ENCODE measurements at regions not wholly inside any gene's neighbourhood (a gene's known extent, or its start where the extent isn't known, plus 50 kb on each side); places are given as distances from the start of the nearest gene placed in this dataset.

DNA sequence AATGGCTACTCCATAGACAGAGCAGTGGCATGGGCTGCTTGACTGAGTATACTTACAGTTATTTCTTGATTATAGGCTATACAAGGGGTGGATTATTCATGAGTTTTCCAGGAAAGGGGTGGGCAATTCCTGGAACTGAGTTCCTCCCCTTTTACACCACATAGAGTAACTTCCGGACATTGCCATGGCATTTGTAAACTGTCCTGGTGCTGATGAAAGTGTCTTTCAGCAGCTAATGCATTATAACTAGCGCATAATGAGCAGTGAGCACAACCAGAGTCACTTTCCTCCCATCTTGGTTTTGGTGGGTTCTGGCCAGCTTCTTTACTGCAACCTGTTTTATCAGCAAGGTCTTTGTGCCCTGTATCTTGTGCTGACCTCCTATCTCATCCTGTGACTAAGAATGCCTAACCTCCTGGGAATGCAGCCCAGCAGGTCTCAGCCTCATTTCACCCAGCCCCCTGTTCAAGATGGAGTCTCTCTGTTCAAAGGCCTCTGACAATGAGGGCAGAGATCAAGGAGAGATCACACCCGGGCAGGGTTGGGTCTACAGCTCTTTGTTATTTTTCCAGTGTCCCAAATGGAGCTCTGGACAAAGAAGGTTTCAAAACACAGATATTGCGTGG is 468.4 kb upstream of the PRKX start:
- TF ChIP-seq RAD21 (IDR thresholded peaks at IDR 0.05), result no peak
- TF ChIP-seq, protein P1, sequence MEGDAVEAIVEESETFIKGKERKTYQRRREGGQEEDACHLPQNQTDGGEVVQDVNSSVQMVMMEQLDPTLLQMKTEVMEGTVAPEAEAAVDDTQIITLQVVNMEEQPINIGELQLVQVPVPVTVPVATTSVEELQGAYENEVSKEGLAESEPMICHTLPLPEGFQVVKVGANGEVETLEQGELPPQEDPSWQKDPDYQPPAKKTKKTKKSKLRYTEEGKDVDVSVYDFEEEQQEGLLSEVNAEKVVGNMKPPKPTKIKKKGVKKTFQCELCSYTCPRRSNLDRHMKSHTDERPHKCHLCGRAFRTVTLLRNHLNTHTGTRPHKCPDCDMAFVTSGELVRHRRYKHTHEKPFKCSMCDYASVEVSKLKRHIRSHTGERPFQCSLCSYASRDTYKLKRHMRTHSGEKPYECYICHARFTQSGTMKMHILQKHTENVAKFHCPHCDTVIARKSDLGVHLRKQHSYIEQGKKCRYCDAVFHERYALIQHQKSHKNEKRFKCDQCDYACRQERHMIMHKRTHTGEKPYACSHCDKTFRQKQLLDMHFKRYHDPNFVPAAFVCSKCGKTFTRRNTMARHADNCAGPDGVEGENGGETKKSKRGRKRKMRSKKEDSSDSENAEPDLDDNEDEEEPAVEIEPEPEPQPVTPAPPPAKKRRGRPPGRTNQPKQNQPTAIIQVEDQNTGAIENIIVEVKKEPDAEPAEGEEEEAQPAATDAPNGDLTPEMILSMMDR (IDR thresholded peaks at IDR 0.05; ENCODE audit: low read depth, low read length, missing input control), result no peak

Measured in liver (tissue), 3 donors.